Mucosa of descending colon (tissue), 3 donors: ENCODE measurements at regions not wholly inside any gene's neighbourhood (a gene's known extent, or its start where the extent isn't known, plus 50 kb on each side); places are given as distances from the start of the nearest gene placed in this dataset.

Source experiments
- ATAC-seq: fragments of 200-7000 bp; cut with Tn5 transposase; one replicate; pipeline ENCODE4 v1.9.1; 2020; ENCODE audit warnings: mild to moderate bottlenecking, moderate library complexity
- DNase-seq, 3 donors: peaks; one replicate each; pipeline ENCODE4 v3.0.0-alpha.2; 2020
- H3K36me3 ChIP-seq: fragments of 200-600 bp; one replicate; pipeline ENCODE4 v1.8.0; 2021; ENCODE audit warnings: low read depth, mild to moderate bottlenecking
- H3K4me1 ChIP-seq: fragments of 200-600 bp; one replicate; pipeline ENCODE4 v1.8.0; 2021; ENCODE audit warnings: low read depth, mild to moderate bottlenecking
- H3K4me3 ChIP-seq: fragments of 200-600 bp; one replicate; pipeline ENCODE4 v1.8.0; 2021; ENCODE audit warnings: mild to moderate bottlenecking
- H3K9me3 ChIP-seq: fragments of 200-600 bp; one replicate; pipeline ENCODE4 v1.8.0; 2021; ENCODE audit warnings: mild to moderate bottlenecking
- CTCF ChIP-seq: fragments of 200-600 bp; IDR thresholded peaks from one replicate; pipeline ENCODE4 v1.8.0; 2022; ENCODE audit warnings: antibody characterized with exemption, mild to moderate bottlenecking
- intact Hi-C, 2 donors: fragments of 100-400 bp; cut with DNase I in 1 of 2; cut with micrococcal nuclease in 1 of 2; formaldehyde crosslinking; loops; one replicate each; pipeline versions ENCODE4 v1.11.0 to v1.11.1; 2022; cut with DNase I, micrococcal nuclease
- donor health status: DM: no; HTN: no; CAD: no; lungs with moderate emphysema.
- donor health status: DM: no; HTN: no; CAD: no.
- donor health status: DM: no; HTN: yes; CAD: no.

GRCh38 chr6:169131390-169131789 lies 122.3 kb downstream of the THBS2 start:
- no peak for TF ChIP-seq CTCF
- DNase-seq (no peak), ATAC-seq (no peak)
- Histone ChIP-seq H3K36me3 (no peaks in the 10 kb centered on the region), H3K4me3 (no peak overlapping the region), H3K9me3 (no peaks in the 10 kb centered on the region), H3K4me1 (no peaks in the 10 kb centered on the region)
- intact Hi-C loops: no loop called here

- no peak for DNase-seq
Observed at GRCh38 chr6:169130113-169130512, 123.5 kb downstream of the THBS2 start.

GRCh38 chr6:169121013-169121412 lies 132.6 kb downstream of the THBS2 start:
- no peak for DNase-seq
- Histone ChIP-seq H3K36me3 (no peaks in the 10 kb centered on the region), H3K4me3 (no peak overlapping the region), H3K4me1 (no peaks in the 10 kb centered on the region), H3K9me3 (no peaks in the 10 kb centered on the region)
- no peak for TF ChIP-seq CTCF
- intact Hi-C loops: no loop called here
- ATAC-seq: no peak

More at GRCh38 chr6:169130113-169130512, 123.5 kb downstream of the THBS2 start:
- Histone ChIP-seq H3K4me3 (no peak overlapping the region), H3K4me1 (no peaks in the 10 kb centered on the region), H3K36me3 (no peaks in the 10 kb centered on the region), H3K9me3 (no peaks in the 10 kb centered on the region)
- intact Hi-C loops: no loop called here
- no peak for TF ChIP-seq CTCF
- ATAC-seq: no peak

- H3K36me3 ChIP-seq: no peaks in the 10 kb centered on the region
- no peak for TF ChIP-seq CTCF
- ATAC-seq (no peak), DNase-seq (no peak)
- intact Hi-C loops: no loop called here
- no peaks in the 10 kb centered on the region for H3K9me3 ChIP-seq
- H3K4me1 ChIP-seq: no peaks in the 10 kb centered on the region
- no peak overlapping the region for H3K4me3 ChIP-seq
Observed at GRCh38 chr6:169119669-169120068, 134.0 kb downstream of the THBS2 start.

- DNase-seq (no peak), ATAC-seq (no peak)
- H3K9me3 ChIP-seq: no peaks in the 10 kb centered on the region
- TF ChIP-seq CTCF: no peak
- no peaks in the 10 kb centered on the region for H3K36me3 ChIP-seq
- H3K4me1 ChIP-seq: no peaks in the 10 kb centered on the region
- no peak overlapping the region for H3K4me3 ChIP-seq
- intact Hi-C loops: no loop called here
Observed at GRCh38 chr6:169118346-169118830, 135.3 kb downstream of the THBS2 start.

- Histone ChIP-seq H3K9me3 (no peaks in the 10 kb centered on the region), H3K36me3 (no peaks in the 10 kb centered on the region), H3K4me1 (no peaks in the 10 kb centered on the region), H3K4me3 (no peak overlapping the region)
- intact Hi-C loops: no loop called here
- DNase-seq (no peak), ATAC-seq (no peak)
- no peak for TF ChIP-seq CTCF
Observed at GRCh38 chr6:169117663-169118062, 136.0 kb downstream of the THBS2 start.
